ENCODE measurements at regions not wholly inside any gene's neighbourhood (a gene's known extent, or its start where the extent isn't known, plus 50 kb on each side); places are given as distances from the start of the nearest gene placed in this dataset.
A peak's percentile ranks its signal among the peaks of the same experiment; 100 is the strongest.
"Not testable (repeated sequence)": the region's sequence is repeated elsewhere in the genome, so short reads cannot be mapped to it uniquely, and the experiment has no call there.

DNA sequence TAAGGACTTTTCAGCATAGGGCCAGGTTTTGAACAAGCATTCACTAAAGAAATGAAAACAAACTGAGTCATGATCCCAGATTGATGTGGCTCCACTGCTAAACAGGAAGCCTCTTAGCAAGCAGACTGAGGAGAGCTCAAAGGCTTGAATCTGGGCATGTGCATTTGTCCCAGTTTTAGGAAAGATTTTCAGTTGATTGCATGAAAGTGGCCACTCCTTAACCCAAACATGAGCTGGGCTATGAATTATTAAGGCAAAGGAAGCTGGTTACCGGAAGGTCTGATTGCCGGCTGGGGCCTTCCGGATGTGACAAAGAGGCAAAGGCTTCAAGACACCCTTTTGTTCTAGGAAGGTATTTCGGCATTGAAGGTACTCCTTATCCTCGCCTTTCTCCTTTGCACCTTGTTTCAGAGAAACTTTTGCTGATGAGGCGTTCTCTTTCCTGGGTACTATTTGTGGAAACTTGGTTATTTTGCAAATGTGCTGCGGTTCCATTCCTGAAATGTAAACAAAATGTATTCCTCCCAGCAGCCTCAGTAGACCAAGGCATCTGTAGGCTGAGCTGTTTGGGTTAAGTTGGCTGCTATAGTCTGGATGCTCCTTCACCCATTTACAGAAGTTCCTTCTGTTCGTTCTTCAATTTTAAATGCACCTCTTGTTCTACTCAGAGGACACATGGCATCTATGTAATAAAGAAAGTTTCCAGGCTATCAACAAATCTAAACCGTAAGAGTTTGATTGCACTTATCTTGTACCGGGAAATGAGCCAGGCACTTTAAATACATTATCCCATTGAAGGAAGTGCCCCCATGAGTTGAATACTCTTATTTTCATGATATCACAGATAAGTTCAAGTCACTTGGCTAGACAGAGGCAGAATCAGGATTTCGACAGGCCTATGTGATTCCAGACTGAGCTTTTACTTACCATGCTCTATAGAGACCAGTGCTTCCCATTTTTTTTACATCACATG lies 115.6 kb upstream of the METAP2 start:
- no peak overlapping the region for H3K27ac ChIP-seq
- H3K4me3 ChIP-seq: no peak overlapping the region

DNA sequence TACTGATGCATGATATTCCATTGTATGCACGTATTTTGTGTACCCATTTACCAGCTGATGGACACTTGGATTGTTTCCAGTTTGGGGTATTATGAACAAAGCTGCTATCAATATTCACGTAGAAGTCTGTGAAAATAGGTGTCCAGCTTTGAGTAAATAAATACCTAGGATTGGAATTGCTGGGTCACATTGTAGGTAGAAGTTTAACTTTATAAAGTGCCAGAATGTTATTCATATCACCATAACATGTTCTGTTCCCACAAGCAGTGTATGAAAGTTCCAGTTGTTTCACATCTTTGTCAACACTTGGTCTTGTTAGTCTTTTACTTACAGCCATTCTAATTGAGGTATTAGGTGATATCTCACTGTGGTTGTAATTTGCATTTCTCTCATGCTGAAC lies 108.0 kb upstream of the METAP2 start:
- no peak overlapping the region for H3K4me3 ChIP-seq
- H3K27ac ChIP-seq: no peak overlapping the region

GRCh38 chr12:95368931-95369330 lies 105.0 kb upstream of the METAP2 start:
- no peak overlapping the region for H3K4me3 ChIP-seq

DNA sequence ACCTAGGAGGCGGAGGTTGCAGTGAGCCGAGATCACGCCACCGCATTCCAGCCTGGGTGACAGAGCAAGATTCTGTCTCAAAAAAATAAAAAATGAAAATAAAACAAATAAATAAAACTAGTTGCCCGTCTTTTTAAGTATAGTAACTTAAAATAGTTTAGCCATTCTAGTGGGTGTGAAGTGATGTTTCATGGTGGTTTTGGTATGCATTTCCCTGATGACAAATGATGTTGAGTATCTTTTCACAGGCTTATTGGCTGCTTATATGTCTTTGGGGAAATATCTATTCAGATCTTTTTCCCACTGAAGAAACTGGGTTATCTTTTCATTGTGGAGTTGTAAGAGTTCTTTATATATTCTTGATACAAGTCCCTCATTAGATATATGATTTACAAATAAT lies 102.4 kb upstream of the METAP2 start:
- Histone ChIP-seq H3K27ac (no peak overlapping the region), H3K4me3 (no peak overlapping the region)

More at GRCh38 chr12:95368931-95369330, 105.0 kb upstream of the METAP2 start:
- no peak overlapping the region for H3K27ac ChIP-seq

DNA sequence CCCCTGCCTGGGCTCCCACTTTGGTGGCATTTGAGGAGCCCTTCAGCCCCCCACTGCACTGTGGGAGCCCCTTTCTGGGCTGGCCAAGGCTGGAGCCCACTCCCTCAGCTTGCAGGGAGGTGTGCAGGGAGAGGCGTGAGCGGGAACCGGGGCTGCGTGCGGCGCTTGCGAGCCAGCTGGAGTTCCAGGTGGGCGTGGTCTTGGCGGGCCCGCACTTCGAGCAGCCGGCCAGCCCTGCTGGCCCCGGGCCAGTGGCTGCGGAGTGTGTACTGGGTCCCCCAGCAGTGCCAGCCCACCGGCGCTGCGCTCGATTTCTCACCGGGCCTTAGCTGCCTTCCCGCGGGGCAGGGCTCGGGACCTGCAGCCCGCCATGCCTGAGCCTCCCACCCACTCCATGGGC lies 94.5 kb upstream of the METAP2 start:
- H3K27ac ChIP-seq: not testable (repeated sequence)

DNA sequence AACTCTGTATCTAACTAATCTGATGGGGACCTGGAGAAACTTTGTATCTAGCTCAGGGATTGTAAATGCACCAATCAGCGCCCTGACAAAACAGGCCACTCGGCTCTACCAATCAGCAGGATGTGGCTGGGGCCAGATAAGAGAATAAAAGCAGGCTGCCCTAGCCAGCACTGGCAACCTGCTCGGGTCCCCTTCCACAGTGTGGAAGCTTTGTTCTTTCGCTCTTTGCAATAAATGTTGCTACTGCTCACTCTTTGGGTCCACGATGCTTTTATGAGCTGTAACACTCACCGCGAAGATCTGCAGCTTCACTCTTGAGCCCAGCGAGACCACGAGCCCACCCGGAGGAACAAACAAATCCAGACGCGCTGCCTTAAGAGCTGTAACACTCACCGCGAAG lies 93.6 kb upstream of the METAP2 start:
- not testable (repeated sequence) for H3K4me3 ChIP-seq, H3K27ac ChIP-seq

More for the DNA sequence above, 94.5 kb upstream of the METAP2 start:
- H3K4me3 ChIP-seq: not testable (repeated sequence)

DNA sequence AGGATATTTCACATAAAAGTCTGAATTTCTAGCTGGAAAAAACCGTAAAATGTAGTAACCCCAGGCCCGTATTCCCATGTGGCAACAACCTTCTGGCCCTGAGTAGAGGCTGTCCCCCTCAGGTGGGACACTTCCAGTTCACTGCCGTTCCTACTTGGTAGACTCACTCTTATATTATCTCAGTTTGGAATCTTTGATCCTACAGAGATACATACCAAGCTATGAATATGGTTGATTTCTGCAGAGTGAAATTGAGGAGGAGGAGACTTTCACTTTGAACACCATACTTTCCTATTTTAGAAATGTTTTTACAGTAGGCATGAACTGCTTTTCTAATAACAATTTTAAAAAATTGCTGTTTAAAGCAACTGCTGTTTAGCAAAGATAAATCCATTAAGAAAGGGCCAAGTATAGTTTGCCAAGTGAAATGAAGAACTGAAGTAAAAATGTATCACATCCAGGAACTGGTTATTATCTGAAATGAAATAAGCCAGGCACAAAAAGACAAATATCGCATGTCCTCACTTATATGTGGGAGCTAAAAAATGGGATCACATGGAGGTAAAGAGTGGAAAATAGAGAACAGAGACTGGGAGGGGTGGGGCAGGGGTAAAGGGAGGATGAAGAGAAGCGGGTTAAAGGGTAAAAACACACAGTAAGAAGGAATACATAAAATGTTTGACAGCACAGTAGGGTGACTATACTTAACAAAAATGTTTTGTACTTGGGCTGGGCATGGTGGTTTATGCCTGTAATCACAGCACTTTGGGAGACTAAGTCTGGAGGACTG lies 92.8 kb upstream of the METAP2 start:
- no peak overlapping the region for H3K27ac ChIP-seq
- no peak overlapping the region for H3K4me3 ChIP-seq

DNA sequence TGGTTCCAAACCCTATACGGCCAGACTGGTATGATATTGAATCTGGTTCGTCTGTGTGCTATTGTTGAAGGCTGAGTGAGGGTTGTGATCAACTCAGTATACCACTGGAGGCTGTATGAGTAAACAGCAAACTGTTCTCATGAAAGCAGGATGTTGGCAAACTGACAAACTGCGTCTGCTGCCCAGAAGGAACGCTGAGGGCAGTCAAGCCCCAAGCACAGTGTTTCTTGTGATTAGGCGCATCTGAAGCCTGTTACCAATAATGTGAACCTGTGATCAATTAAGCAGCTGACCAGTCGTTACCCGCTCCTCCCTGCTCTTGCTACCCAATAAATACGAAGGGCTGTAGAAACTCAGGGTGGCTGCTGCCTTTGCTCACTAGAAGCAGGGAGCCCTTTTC lies 90.0 kb upstream of the METAP2 start:
- not testable (repeated sequence) for H3K4me3 ChIP-seq
- peak overlapping the region in 8 of 21 experiments; percentile 6 to 63 (median 42) for H3K27ac ChIP-seq

DNA sequence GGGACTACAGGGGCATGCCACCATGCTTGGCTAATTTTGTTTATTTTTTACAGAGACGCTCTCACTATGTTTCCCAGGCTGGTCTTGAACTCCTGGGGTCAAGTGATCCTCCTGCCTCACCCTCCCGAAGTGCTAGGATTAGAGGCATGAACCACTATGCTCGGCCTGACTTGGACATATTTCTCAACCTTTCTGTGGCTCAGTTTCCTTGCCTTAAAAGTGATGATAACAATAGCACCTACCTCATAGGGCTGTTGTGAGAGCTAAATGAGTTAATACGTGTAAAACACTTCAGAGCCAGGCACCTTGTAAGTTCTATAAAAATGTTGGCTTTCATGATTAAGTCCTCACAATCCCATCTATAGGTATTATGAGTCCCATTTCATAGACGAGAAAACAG lies 89.2 kb upstream of the METAP2 start:
- Histone ChIP-seq H3K4me3 (no peak overlapping the region), H3K27ac (peak overlapping the region in 4 of 21 experiments; percentile 3 to 71 (median 34))

- Histone ChIP-seq H3K4me3 (peak overlapping the region in 2 of 7 experiments; percentile 2 to 28), H3K27ac (peak overlapping the region in 11 of 21 experiments; percentile 3 to 71 (median 42))
These were observed 88.5 kb upstream of the METAP2 start for GRCh38 chr12:95385246-95386035.

- Histone ChIP-seq H3K4me3 (no peak overlapping the region), H3K27ac (no peak overlapping the region)
These were observed 87.9 kb upstream of the METAP2 start for GRCh38 chr12:95386051-95386450.

DNA sequence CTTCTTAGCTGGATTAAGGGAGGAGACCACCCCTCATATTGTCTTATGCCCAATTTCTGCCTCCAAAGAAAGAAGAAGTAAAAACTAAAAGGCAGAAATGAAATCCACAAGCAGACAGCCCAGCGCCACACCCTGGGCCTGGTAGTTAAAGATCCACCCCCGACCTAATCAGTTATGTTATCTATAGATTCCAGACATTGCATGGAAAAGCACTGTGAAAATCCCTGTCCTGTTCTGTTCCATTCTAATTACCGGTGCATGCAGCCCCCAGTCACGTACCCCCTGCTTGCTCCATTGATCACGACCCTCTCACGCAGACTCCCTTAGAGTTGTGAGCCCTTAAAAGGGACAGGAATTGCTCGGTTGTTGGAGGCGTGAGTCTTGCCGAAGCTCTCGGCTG lies 85.7 kb upstream of the METAP2 start:
- not testable (repeated sequence) for H3K27ac ChIP-seq, H3K4me3 ChIP-seq

DNA sequence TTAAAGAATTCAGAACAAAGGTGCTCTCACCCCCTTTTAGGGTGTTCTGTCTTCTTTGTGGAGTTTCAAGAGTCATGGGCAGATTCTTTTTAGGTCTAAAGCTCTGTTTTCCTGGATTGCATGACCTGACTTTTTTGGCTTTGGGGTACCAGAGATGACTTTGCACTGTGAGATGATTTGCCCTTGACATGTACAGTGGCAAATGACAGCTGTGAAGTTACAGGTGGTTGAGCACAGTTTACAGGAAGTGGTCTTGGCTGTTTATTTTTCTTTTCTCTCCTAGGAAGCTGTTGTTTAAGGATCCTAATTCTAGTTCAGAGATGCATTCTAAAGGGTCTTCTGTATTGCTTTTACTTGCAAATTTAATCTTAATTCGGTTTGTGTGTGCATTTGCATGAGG lies 83.8 kb upstream of the METAP2 start:
- no peak overlapping the region for H3K4me3 ChIP-seq
- no peak overlapping the region for H3K27ac ChIP-seq

- Histone ChIP-seq H3K4me3 (no peak overlapping the region), H3K27ac (no peak overlapping the region)
These were observed 83.0 kb upstream of the METAP2 start for GRCh38 chr12:95390932-95391331.

- Histone ChIP-seq H3K4me3 (no peak overlapping the region), H3K27ac (no peak overlapping the region)
These were observed 80.7 kb upstream of the METAP2 start for GRCh38 chr12:95393191-95393790.

- Histone ChIP-seq H3K27ac (no peak overlapping the region), H3K4me3 (no peak overlapping the region)
These were observed 78.3 kb upstream of the METAP2 start for GRCh38 chr12:95395696-95396095.

GRCh38 chr12:95396849-95397468 lies 77.0 kb upstream of the METAP2 start:
- Histone ChIP-seq H3K4me3 (no peak overlapping the region), H3K27ac (peak overlapping the region in 2 of 21 experiments; percentile 21 to 60)

DNA sequence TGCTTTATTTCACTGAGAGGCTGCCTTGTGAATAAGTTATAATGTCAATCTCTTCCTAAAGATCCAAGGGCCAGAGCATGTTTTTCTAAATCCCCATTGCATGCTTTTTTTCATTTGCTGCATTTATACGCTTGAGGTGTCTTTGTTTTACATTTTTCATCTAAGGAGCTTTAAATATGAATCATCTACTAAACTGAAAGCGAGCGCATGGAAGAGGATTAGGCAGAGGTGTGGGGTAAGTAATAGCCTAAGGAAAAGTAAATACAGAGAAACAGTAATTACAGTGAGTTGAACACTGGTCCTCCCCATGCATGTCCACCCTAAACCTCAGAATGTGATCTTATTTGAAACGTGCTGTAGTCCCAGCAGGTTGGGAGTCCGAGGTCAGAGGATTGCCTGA lies 76.4 kb upstream of the METAP2 start:
- peak overlapping the region in 1 of 21 experiments; percentile 60 for H3K27ac ChIP-seq
- no peak overlapping the region for H3K4me3 ChIP-seq

GRCh38 chr12:95402096-95402495 lies 71.9 kb upstream of the METAP2 start:
- H3K27ac ChIP-seq: no peak overlapping the region
- no peak overlapping the region for H3K4me3 ChIP-seq
